ENCODE measurements at regions not wholly inside any gene's neighbourhood (a gene's known extent, or its start where the extent isn't known, plus 50 kb on each side); places are given as distances from the start of the nearest gene placed in this dataset.

DNA sequence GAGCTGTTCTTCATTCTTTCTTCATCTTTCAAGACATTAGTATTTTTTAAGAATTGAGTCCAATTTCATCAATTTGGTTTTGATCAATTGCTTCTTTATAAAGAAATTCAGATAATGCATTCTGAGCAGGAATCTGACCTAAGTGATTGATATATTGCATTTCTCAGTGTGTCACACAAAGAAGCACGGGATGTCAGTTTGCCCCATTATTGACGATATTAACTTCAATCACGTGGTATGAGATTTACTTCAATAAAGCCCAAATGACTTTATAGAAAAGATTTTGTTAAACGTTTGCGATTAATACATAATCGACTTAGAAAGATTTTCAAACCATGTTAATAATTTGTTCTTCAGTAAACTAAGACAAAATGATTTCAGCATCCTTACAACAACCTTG lies 1254.2 kb downstream of the FSCB start:
- no peak overlapping the region for H3K4me3 Mint-ChIP-seq (ENCODE audit: unreplicated experiment)
- no peaks in the 10 kb centered on the region for H3K9me3 Mint-ChIP-seq (ENCODE audit: unreplicated experiment)
- H3K27me3 Mint-ChIP-seq (ENCODE audit: unreplicated experiment), result peaks cover 8% of the 10 kb centered on the region
- H3K36me3 Mint-ChIP-seq (ENCODE audit: unreplicated experiment), result no peaks in the 10 kb centered on the region
- H3K4me1 Mint-ChIP-seq (ENCODE audit: low read depth, unreplicated experiment), result no peaks in the 10 kb centered on the region
- no peak for DNase-seq
- TF ChIP-seq CTCF (IDR thresholded peaks at IDR 0.05; ENCODE audit: partially characterized antibody, unreplicated experiment), result no peak
- no peak overlapping the region for H3K27ac Mint-ChIP-seq (ENCODE audit: unreplicated experiment)

- Mint-ChIP-seq H3K4me3 (ENCODE audit: unreplicated experiment) (no peak overlapping the region), H3K4me1 (ENCODE audit: low read depth, unreplicated experiment) (no peaks in the 10 kb centered on the region), H3K9me3 (ENCODE audit: unreplicated experiment) (no peaks in the 10 kb centered on the region), H3K27ac (ENCODE audit: unreplicated experiment) (no peak overlapping the region), H3K27me3 (ENCODE audit: unreplicated experiment) (peaks cover 5% of the 10 kb centered on the region), H3K36me3 (ENCODE audit: unreplicated experiment) (no peaks in the 10 kb centered on the region)
- no peak for TF ChIP-seq CTCF (IDR thresholded peaks at IDR 0.05; ENCODE audit: partially characterized antibody, unreplicated experiment)
- no peak for DNase-seq
Measured at GRCh38 chr14:43249591-43249990, 1257.5 kb downstream of the FSCB start.

- Mint-ChIP-seq H3K27ac (ENCODE audit: unreplicated experiment) (no peak overlapping the region), H3K36me3 (ENCODE audit: unreplicated experiment) (no peaks in the 10 kb centered on the region), H3K9me3 (ENCODE audit: unreplicated experiment) (no peaks in the 10 kb centered on the region), H3K27me3 (ENCODE audit: unreplicated experiment) (peaks cover 5% of the 10 kb centered on the region), H3K4me1 (ENCODE audit: low read depth, unreplicated experiment) (no peaks in the 10 kb centered on the region), H3K4me3 (ENCODE audit: unreplicated experiment) (no peak overlapping the region)
- no peak for DNase-seq
- TF ChIP-seq CTCF (IDR thresholded peaks at IDR 0.05; ENCODE audit: partially characterized antibody, unreplicated experiment), result no peak
Measured at GRCh38 chr14:43249116-43249515, 1258.0 kb downstream of the FSCB start.

DNA sequence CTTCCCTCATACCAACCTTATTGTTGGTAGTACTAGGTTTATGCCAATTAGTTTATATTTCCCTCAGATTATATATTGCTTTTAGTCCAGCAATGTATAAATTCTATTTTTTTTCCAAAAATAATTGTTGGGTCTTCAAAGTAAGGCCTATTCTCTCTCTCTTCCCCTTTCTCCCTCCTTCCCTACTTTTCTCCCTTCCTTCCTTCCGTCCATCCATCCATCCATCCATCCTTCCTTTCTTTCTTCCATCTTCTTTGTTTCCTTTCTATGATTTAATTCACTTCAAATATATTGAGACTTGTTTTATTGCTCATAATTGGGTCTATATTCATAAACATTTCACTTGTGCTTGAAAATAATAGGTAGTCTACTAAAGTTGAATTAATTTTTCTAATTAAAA lies 1259.2 kb downstream of the FSCB start:
- Mint-ChIP-seq H3K27ac (ENCODE audit: unreplicated experiment) (no peak overlapping the region), H3K4me3 (ENCODE audit: unreplicated experiment) (no peak overlapping the region), H3K36me3 (ENCODE audit: unreplicated experiment) (no peaks in the 10 kb centered on the region), H3K4me1 (ENCODE audit: low read depth, unreplicated experiment) (no peaks in the 10 kb centered on the region), H3K27me3 (ENCODE audit: unreplicated experiment) (peaks cover 1% of the 10 kb centered on the region), H3K9me3 (ENCODE audit: unreplicated experiment) (no peaks in the 10 kb centered on the region)
- no peak for TF ChIP-seq CTCF (IDR thresholded peaks at IDR 0.05; ENCODE audit: partially characterized antibody, unreplicated experiment)
- no peak for DNase-seq

DNA sequence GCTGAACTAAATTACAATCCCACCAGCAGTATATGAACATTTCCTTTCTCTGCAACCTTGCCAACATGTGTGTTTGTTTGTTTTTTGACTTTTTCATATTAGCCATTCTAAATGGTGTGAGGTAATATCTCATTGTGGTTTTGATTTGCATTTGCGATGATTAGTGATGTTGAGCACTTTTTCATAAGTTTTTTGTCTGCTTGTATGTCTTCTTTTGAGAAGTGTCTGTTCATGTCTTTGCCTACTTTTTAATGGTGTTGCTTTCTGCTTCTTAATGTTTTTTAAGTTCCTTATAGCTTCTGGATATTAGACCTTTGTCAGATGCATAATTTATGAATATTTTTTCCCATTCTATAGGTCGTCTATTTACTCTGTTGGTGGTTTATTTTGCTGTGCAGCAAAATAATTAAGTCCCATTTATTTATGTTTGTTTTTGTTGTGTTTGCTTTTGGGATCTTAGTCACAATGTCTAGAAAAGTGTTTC lies 1262.9 kb downstream of the FSCB start:
- no peak for TF ChIP-seq CTCF (IDR thresholded peaks at IDR 0.05; ENCODE audit: partially characterized antibody, unreplicated experiment)
- DNase-seq, result no peak
- Mint-ChIP-seq H3K27me3 (ENCODE audit: unreplicated experiment) (no peaks in the 10 kb centered on the region), H3K27ac (ENCODE audit: unreplicated experiment) (no peak overlapping the region), H3K4me1 (ENCODE audit: low read depth, unreplicated experiment) (no peaks in the 10 kb centered on the region), H3K36me3 (ENCODE audit: unreplicated experiment) (no peaks in the 10 kb centered on the region), H3K9me3 (ENCODE audit: unreplicated experiment) (no peaks in the 10 kb centered on the region), H3K4me3 (ENCODE audit: unreplicated experiment) (no peak overlapping the region)
